ENCODE measurements at regions not wholly inside any gene's neighbourhood (a gene's known extent, or its start where the extent isn't known, plus 50 kb on each side); places are given as distances from the start of the nearest gene placed in this dataset.

DNA sequence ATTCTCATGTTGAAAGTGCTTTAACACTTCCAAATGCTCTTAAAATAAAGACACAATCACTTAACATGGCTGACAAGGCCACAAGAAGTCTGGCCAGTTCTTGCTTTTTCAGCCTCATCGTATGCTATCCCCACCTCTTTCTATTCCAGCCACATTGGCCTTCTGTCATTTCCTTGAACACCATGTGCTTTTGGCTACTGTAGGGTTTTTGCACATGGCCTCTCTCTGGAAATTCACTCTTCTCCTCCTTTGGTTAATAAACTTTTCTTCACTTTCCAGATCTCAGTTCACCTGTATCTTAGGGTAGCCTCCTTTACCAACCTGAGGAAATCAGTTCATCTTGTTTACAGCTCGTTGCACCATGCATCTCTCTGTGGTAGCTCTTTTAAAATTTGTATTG lies 450.5 kb upstream of the MEX3C start:
- ATAC-seq (no peak), FAIRE-seq (no peak), DNase-seq (ENCODE audit: low spot score) (no peak)
- no peak overlapping the region for H3K4me3 ChIP-seq (replicated peaks in 1 of 3; ENCODE audit: insufficient read depth in 1 of 3, low read depth in 2 of 3, low read length in 3 of 3)
- in situ Hi-C loops (cut with HindIII; ENCODE audit: extremely low pct_ligation_motif_present, low pct_unique_long_range_greater_than_20kb) (no loop called here), intact Hi-C loops (cut with micrococcal nuclease; ENCODE audit: unreplicated experiment) (no loop called here)
- BruUV-seq (replicated peaks) = no TSS peak
- no peaks in the 10 kb centered on the region for H3K27me3 ChIP-seq (ENCODE audit: control insufficient read depth in 1 of 2, insufficient read depth in 2 of 2, low read length in 2 of 2)
- H3K9me3 ChIP-seq (ENCODE audit: low read length) = no peaks in the 10 kb centered on the region
- H3K9ac ChIP-seq (ENCODE audit: insufficient read depth, low read depth, low read length) = no peak overlapping the region
- H3K79me2 ChIP-seq (ENCODE audit: insufficient read depth, low read length) = no peaks in the 10 kb centered on the region
- CTCF ChIA-PET (ENCODE audit: low intra/inter-chr PET ratio, low total read pairs) = no interaction called here
- no peak overlapping the region for H3K4me2 ChIP-seq (ENCODE audit: low read depth, low read length)
- H2AFZ ChIP-seq (ENCODE audit: low read length) = no peak overlapping the region
- no peaks in the 10 kb centered on the region for H3K4me1 ChIP-seq (ENCODE audit: insufficient read depth, low read length)
- H3K27ac ChIP-seq (ENCODE audit: extremely low read length, insufficient read depth, low read length) = no peak overlapping the region
- no peak for TF ChIP-seq ZNF143 (CRISPR knock-in tag; IDR thresholded peaks at IDR 0.05)
- TF ChIP-seq, protein P1, sequence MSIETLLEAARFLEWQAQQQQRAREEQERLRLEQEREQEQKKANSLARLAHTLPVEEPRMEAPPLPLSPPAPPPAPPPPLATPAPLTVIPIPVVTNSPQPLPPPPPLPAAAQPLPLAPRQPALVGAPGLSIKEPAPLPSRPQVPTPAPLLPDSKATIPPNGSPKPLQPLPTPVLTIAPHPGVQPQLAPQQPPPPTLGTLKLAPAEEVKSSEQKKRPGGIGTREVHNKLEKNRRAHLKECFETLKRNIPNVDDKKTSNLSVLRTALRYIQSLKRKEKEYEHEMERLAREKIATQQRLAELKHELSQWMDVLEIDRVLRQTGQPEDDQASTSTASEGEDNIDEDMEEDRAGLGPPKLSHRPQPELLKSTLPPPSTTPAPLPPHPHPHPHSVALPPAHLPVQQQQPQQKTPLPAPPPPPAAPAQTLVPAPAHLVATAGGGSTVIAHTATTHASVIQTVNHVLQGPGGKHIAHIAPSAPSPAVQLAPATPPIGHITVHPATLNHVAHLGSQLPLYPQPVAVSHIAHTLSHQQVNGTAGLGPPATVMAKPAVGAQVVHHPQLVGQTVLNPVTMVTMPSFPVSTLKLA (IDR thresholded peaks at IDR 0.05) = peak; percentile 97
- POLR2A ChIA-PET = no interaction called here
- 0% methylated on average over 2 of the region's 2 CpGs for WGBS (ENCODE audit: low lambda C conversion rate)
- no peaks in the 10 kb centered on the region for H4K20me1 ChIP-seq (ENCODE audit: insufficient read depth, low read length)
- no peaks in the 10 kb centered on the region for H3K36me3 ChIP-seq (replicated peaks in 1 of 2; ENCODE audit: control insufficient read depth in 1 of 2, insufficient read depth in 2 of 2, low read length in 2 of 2)

DNA sequence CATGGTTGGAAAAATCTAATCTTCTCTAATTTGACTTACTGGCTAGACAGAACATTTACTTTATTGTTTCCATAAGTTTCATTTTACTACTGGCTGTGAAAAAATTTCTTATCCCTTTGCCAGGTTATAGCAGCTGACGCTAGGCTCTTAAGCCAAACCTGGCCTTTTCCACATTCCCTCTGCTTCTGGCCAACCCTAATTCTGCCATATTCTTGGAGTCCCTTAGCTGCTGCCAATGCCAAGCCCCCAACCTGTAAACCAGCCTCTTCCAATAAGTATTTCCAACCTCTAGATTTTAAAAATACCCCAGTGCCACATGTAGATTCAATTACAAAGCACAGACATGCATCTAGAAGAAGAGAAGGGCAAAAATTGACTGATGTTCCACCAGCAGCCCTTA lies 452.3 kb upstream of the MEX3C start:
- no peaks in the 10 kb centered on the region for H3K4me1 ChIP-seq (ENCODE audit: insufficient read depth, low read length)
- H3K9me3 ChIP-seq (ENCODE audit: low read length) = no peaks in the 10 kb centered on the region
- no peak overlapping the region for H3K4me2 ChIP-seq (ENCODE audit: low read depth, low read length)
- H3K36me3 ChIP-seq (replicated peaks in 1 of 2; ENCODE audit: control insufficient read depth in 1 of 2, insufficient read depth in 2 of 2, low read length in 2 of 2) = no peaks in the 10 kb centered on the region
- H4K20me1 ChIP-seq (ENCODE audit: insufficient read depth, low read length) = no peaks in the 10 kb centered on the region
- in situ Hi-C loops (cut with HindIII; ENCODE audit: extremely low pct_ligation_motif_present, low pct_unique_long_range_greater_than_20kb) = loop anchor here (25.0 kb wide), 2 partner anchors 113 to 537 kb away; no protein-coding TSS in a partner anchor
- no peak for DNase-seq (ENCODE audit: low spot score)
- H2AFZ ChIP-seq (ENCODE audit: low read length) = no peak overlapping the region
- BruUV-seq (replicated peaks) = no TSS peak
- H3K79me2 ChIP-seq (ENCODE audit: insufficient read depth, low read length) = no peaks in the 10 kb centered on the region
- no peaks in the 10 kb centered on the region for H3K27me3 ChIP-seq (ENCODE audit: control insufficient read depth in 1 of 2, insufficient read depth in 2 of 2, low read length in 2 of 2)
- FAIRE-seq = no peak
- no peak overlapping the region for H3K27ac ChIP-seq (ENCODE audit: extremely low read length, insufficient read depth, low read length)
- POLR2A ChIA-PET = no interaction called here
- TF ChIP-seq FOXC1 (CRISPR knock-in tag; IDR thresholded peaks at IDR 0.05; ENCODE audit: borderline replicate concordance) = no peak
- TF ChIP-seq EP300 (IDR thresholded peaks at IDR 0.05; ENCODE audit: low read depth in 2 of 2, low read length in 2 of 2) = no peak
- no peak for TF ChIP-seq EP300 (CRISPR knock-in tag; IDR thresholded peaks at IDR 0.05; ENCODE audit: borderline replicate concordance)
- TF ChIP-seq, protein P2, sequence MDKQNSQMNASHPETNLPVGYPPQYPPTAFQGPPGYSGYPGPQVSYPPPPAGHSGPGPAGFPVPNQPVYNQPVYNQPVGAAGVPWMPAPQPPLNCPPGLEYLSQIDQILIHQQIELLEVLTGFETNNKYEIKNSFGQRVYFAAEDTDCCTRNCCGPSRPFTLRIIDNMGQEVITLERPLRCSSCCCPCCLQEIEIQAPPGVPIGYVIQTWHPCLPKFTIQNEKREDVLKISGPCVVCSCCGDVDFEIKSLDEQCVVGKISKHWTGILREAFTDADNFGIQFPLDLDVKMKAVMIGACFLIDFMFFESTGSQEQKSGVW (CRISPR knock-in tag; IDR thresholded peaks at IDR 0.05; ENCODE audit: borderline replicate concordance) = no peak
- no peak for TF ChIP-seq KDM2A (CRISPR knock-in tag; IDR thresholded peaks at IDR 0.05; ENCODE audit: borderline replicate concordance, low read depth)
- no peak for TF ChIP-seq FOXK1 (CRISPR knock-in tag; IDR thresholded peaks at IDR 0.05; ENCODE audit: borderline replicate concordance, low read depth)
- TF ChIP-seq, protein P3, sequence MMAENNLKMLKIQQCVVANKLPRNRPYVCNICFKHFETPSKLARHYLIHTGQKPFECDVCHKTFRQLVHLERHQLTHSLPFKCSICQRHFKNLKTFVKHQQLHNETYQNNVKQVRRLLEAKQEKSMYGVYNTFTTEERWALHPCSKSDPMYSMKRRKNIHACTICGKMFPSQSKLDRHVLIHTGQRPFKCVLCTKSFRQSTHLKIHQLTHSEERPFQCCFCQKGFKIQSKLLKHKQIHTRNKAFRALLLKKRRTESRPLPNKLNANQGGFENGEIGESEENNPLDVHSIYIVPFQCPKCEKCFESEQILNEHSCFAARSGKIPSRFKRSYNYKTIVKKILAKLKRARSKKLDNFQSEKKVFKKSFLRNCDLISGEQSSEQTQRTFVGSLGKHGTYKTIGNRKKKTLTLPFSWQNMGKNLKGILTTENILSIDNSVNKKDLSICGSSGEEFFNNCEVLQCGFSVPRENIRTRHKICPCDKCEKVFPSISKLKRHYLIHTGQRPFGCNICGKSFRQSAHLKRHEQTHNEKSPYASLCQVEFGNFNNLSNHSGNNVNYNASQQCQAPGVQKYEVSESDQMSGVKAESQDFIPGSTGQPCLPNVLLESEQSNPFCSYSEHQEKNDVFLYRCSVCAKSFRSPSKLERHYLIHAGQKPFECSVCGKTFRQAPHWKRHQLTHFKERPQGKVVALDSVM (CRISPR knock-in tag; IDR thresholded peaks at IDR 0.05) = no peak
- TF ChIP-seq RBM22 (optimal IDR thresholded peaks at IDR 0.05; ENCODE audit: low read length) = no peak
- intact Hi-C loops (cut with micrococcal nuclease; ENCODE audit: unreplicated experiment) = no loop called here
- WGBS (ENCODE audit: low lambda C conversion rate) = 13% methylated on average over 1 of the region's 1 CpG
- ATAC-seq = no peak
- no peak overlapping the region for H3K4me3 ChIP-seq (replicated peaks in 1 of 3; ENCODE audit: insufficient read depth in 1 of 3, low read depth in 2 of 3, low read length in 3 of 3)
- CTCF ChIA-PET (ENCODE audit: low intra/inter-chr PET ratio, low total read pairs) = no interaction called here
- H3K9ac ChIP-seq (ENCODE audit: insufficient read depth, low read depth, low read length) = no peak overlapping the region

All from HepG2 (cell line).